Bronchial epithelial cell (primary cell): ENCODE measurements at regions not wholly inside any gene's neighbourhood (a gene's known extent, or its start where the extent isn't known, plus 50 kb on each side); places are given as distances from the start of the nearest gene placed in this dataset.

ENCODE experiments used
- DNase-seq: peaks from one replicate; pipeline ENCODE4 v3.0.0-alpha.2; 2010; ENCODE audit warnings: low read depth
- FAIRE-seq: peaks from 2 replicates; lab custom pipeline; 2011; peaks lifted over from hg19 to GRCh38; lab: Jason Lieb, UNC
- H3K27me3 ChIP-seq: 2 replicates; pipeline ENCODE4 v1.5.1; 2011; ENCODE audit warnings: low read length; ENCODE audit not compliant: control insufficient read depth, insufficient read depth
- H3K36me3 ChIP-seq: 2 replicates; pipeline ENCODE4 v1.5.1; 2011; ENCODE audit warnings: low read length; ENCODE audit not compliant: control insufficient read depth, insufficient read depth
- H3K4me3 ChIP-seq: 2 replicates; pipeline ENCODE4 v1.5.1; 2011; ENCODE audit warnings: mild to moderate bottlenecking, low read depth, low read length, control low read depth
- TF ChIP-seq, protein P1 (sequence below): IDR thresholded peaks from 2 replicates; pipeline ENCODE4 v1.5.1; 2011; ENCODE audit warnings: mild to moderate bottlenecking, moderate library complexity, low read length, control low read depth, inconsistent platforms; ENCODE audit not compliant: insufficient read depth, severe bottlenecking

DNA sequence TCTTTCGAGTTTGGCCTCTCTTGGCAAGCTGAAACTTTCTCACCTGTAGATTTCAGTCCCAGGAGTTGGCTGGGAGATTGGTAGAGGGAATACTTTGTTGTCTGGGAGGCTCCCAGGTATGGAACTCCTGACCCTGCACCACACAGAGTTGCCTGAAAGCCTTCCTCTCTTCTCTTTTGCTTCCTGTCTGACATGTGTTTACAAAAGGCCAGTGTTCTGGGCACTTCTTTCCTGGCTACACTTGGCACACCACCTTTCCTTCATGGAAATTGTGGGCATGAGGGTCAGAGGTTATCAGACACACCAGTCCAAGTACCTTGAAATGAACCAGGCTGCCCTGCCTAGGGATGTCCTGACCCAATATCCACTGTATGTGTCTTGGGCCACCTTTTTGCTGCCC, 123.7 kb downstream of the ABHD5 start:
- no peak for FAIRE-seq
- Histone ChIP-seq H3K4me3 (no peak overlapping the region), H3K36me3 (no peaks in the 10 kb centered on the region), H3K27me3 (no peaks in the 10 kb centered on the region)
- DNase-seq, result no peak
- TF ChIP-seq, protein P1, sequence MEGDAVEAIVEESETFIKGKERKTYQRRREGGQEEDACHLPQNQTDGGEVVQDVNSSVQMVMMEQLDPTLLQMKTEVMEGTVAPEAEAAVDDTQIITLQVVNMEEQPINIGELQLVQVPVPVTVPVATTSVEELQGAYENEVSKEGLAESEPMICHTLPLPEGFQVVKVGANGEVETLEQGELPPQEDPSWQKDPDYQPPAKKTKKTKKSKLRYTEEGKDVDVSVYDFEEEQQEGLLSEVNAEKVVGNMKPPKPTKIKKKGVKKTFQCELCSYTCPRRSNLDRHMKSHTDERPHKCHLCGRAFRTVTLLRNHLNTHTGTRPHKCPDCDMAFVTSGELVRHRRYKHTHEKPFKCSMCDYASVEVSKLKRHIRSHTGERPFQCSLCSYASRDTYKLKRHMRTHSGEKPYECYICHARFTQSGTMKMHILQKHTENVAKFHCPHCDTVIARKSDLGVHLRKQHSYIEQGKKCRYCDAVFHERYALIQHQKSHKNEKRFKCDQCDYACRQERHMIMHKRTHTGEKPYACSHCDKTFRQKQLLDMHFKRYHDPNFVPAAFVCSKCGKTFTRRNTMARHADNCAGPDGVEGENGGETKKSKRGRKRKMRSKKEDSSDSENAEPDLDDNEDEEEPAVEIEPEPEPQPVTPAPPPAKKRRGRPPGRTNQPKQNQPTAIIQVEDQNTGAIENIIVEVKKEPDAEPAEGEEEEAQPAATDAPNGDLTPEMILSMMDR, result no peak

DNA sequence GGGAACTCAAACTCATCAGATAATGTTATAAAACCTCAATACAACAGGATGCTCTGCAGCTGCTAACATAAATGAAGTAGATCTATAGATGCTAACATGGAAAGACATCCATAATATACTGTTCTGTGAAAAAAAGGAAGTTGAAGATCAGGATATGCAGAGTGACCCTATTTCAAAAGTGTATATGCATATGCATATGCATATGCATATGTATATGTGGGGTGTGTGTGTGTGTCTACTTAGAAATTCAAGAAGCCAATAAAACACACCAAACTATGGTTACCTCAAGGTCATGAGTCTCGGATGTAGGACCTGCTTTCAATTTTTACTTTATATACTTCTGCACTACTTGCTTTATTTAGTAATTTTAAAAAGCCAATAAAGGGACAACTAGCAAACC, 125.6 kb downstream of the ABHD5 start:
- TF ChIP-seq, protein P1, result no peak
- DNase-seq (no peak), FAIRE-seq (no peak)
- H3K4me3 ChIP-seq, result no peak overlapping the region
- H3K27me3 ChIP-seq, result no peaks in the 10 kb centered on the region
- no peaks in the 10 kb centered on the region for H3K36me3 ChIP-seq

DNA sequence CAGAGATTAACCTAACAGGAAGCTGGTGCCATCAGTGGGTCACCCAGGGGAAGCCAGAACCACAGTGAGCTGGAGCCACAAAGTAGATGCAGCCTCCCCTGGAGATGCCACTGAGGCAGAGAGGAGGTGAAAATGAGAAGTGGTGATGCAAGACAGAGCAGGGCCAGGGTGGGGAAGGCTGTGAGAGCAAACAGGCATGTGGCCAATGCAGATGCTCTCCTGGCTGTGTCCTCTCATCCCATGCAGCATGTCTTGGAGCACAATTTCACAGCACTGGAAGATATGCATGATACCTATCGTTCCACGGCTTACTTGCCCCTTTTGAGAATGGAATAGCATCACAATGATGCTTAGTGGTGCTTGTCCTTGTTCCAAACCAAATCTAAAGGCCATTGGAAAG, 126.3 kb downstream of the ABHD5 start:
- no peak for FAIRE-seq
- Histone ChIP-seq H3K27me3 (no peaks in the 10 kb centered on the region), H3K4me3 (no peak overlapping the region), H3K36me3 (no peaks in the 10 kb centered on the region)
- TF ChIP-seq, protein P1, result no peak
- DNase-seq, result no peak

DNA sequence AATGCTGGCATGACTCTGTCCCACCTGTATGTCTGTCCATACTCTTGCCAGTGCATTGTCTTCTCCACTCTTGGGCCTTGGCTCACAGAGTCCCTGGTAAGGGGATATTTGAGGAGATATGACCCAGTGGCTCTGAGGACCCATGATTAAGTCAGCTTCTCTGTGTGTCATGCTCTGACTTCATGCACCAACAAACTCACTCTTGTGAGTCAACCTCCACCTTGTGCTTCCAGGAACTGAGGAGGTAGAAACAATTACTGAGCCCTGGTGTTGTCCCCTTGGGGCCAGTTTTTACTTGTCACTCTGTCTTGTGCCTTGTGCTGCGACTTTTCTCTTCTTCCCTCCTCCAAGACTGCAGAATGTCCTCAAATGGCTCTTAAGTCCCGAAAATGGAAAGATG, 127.1 kb downstream of the ABHD5 start:
- DNase-seq, result peak; percentile 83
- Histone ChIP-seq H3K36me3 (no peaks in the 10 kb centered on the region), H3K4me3 (no peak overlapping the region), H3K27me3 (no peaks in the 10 kb centered on the region)
- FAIRE-seq, result no peak
- TF ChIP-seq, protein P1, result no peak

DNA sequence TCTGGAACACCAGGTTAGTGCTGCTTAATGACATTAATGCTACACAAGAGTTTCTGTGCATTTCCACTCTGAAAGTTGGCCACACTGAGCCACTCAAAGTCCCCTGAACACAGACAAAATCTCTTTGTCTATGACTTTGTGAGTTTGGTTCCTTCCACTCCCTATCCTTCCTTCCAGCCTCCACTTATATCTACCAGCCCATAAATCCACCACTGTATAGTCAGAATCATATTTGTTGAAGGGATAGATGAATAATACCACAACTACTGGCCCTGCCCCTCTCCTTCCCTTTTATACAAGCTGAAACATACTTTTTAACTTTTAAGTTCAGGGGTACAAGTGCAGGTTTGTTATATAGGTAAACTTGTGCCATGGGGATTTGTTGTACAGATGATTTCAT, 127.5 kb downstream of the ABHD5 start:
- DNase-seq, result peak; percentile 12
- TF ChIP-seq, protein P1, result no peak
- Histone ChIP-seq H3K4me3 (no peak overlapping the region), H3K27me3 (no peaks in the 10 kb centered on the region), H3K36me3 (no peaks in the 10 kb centered on the region)
- FAIRE-seq, result no peak

DNA sequence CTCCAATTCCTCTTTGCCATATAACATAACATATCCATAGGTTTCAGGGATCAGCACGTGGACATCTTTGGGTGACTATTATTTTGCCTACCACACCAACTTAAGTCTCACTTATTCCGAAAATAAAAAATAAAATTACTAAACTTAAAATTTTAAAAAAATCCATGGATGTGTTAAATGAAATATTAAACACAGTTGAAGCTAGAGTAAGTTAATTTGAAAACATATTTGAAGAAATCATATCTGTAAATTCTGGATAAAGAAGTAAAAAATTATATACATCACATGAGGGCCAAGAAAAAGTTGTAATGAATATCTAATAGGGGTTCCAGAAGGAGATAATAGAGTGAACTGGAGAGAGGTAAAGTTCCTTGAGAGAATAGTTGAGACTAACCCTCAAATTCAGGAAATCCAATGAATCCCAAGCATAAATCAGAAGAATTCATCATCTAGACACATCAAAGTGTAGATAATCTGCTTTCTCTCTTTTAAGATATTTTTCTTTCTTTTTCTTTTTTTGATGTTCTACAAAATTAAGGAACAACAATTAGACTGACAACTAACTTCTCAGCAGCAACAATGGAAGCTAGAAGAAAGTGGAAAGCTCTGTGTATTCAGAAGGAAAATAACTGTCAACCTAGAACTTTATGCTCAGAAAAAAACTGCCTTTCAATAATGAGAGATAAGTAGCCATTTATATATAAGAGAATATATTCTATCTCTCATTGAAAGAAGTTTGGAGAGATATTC, 147.4 kb downstream of the ABHD5 start:
- FAIRE-seq (no peak), DNase-seq (no peak)
- Histone ChIP-seq H3K27me3 (no peaks in the 10 kb centered on the region), H3K36me3 (no peaks in the 10 kb centered on the region), H3K4me3 (no peak overlapping the region)
- TF ChIP-seq, protein P1, result no peak
